ENCODE measurements at regions not wholly inside any gene's neighbourhood (a gene's known extent, or its start where the extent isn't known, plus 50 kb on each side); places are given as distances from the start of the nearest gene placed in this dataset.

DNA sequence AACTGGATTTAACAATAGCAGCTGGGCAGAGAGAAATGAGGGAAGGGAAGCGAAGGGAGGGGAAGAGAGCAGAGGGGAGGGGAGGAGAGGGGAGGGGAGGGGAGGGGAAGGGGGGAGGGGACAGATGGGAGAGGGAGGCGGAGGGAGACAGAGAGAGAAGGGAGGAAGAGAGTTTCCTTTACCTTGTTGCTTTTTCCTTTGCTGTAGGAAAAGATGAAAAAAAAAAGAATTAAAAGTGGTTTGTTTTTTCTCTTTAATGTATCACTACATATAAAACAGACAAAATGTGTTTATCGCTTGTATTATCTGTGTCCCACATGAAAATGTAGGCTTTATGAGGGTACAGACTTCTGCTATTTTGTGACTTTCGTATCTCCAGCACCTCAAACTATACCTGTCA, 190.4 kb upstream of the KYNU start:
- Histone ChIP-seq H3K4me3 (ENCODE audit: low read depth, low read length) (no peak overlapping the region), H3K79me2 (no peaks in the 10 kb centered on the region), H2AFZ (no peak overlapping the region), H3K27me3 (ENCODE audit: control insufficient read depth, insufficient read depth, low read length) (no peaks in the 10 kb centered on the region), H3K4me1 (no peaks in the 10 kb centered on the region), H3K36me3 (ENCODE audit: control insufficient read depth, insufficient read depth, low read length) (no peaks in the 10 kb centered on the region), H3K27ac (no peak overlapping the region), H3K4me2 (ENCODE audit: low read length) (no peak overlapping the region), H3K9ac (no peak overlapping the region), H3K9me3 (ENCODE audit: control insufficient read depth, low read length) (no peaks in the 10 kb centered on the region)
- TF ChIP-seq, protein P1, sequence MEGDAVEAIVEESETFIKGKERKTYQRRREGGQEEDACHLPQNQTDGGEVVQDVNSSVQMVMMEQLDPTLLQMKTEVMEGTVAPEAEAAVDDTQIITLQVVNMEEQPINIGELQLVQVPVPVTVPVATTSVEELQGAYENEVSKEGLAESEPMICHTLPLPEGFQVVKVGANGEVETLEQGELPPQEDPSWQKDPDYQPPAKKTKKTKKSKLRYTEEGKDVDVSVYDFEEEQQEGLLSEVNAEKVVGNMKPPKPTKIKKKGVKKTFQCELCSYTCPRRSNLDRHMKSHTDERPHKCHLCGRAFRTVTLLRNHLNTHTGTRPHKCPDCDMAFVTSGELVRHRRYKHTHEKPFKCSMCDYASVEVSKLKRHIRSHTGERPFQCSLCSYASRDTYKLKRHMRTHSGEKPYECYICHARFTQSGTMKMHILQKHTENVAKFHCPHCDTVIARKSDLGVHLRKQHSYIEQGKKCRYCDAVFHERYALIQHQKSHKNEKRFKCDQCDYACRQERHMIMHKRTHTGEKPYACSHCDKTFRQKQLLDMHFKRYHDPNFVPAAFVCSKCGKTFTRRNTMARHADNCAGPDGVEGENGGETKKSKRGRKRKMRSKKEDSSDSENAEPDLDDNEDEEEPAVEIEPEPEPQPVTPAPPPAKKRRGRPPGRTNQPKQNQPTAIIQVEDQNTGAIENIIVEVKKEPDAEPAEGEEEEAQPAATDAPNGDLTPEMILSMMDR (IDR thresholded peaks at IDR 0.05): no peak

DNA sequence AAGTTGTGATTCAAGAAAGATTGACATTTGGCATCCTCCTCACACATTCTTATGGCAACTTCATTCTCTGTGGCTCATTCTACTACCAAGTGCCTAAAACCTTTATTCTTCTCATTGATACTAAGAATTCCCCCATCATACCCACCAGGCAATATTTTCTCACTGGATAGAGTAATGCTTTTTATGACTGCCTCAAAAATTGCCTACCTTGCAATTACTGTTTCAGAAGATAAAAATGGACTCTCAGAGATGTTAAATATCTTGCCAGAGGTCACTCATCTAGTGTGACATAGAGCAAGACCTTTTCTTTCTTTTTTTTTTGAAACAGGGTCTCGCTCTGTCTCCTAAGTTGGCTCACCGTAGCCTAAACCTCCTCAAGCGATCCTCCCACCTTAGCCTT, 192.8 kb upstream of the KYNU start:
- H3K27ac ChIP-seq: no peak overlapping the region
- TF ChIP-seq, protein P1 (IDR thresholded peaks at IDR 0.05): no peak

DNA sequence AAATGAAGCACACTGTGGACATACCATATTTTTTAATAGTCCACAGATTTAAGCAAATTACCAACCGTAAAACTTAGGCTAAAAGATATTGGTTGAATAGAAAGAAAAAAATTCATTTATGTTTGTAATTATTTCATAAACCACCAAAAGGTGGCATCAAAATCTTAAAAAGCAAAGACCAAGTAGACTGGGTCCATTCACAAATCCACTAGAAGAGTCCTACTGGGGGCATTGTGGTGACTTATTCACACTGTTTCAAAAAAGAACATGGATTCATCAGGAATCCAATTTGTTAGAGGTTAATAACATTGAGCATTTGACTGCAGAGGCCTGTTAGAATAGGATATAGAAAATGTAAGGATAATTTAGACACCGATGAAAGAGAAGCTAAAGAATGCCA, 194.9 kb upstream of the KYNU start:
- Histone ChIP-seq H3K4me1 (no peaks in the 10 kb centered on the region), H3K27ac (no peak overlapping the region), H3K4me3 (ENCODE audit: low read depth, low read length) (no peak overlapping the region), H2AFZ (no peak overlapping the region), H3K36me3 (ENCODE audit: control insufficient read depth, insufficient read depth, low read length) (no peaks in the 10 kb centered on the region), H3K79me2 (no peaks in the 10 kb centered on the region), H3K9ac (no peak overlapping the region), H3K9me3 (ENCODE audit: control insufficient read depth, low read length) (no peaks in the 10 kb centered on the region), H3K27me3 (ENCODE audit: control insufficient read depth, insufficient read depth, low read length) (no peaks in the 10 kb centered on the region), H3K4me2 (ENCODE audit: low read length) (no peak overlapping the region)
- TF ChIP-seq, protein P1 (IDR thresholded peaks at IDR 0.05): no peak

More for the DNA sequence above, 192.8 kb upstream of the KYNU start:
- Histone ChIP-seq H3K4me2 (ENCODE audit: low read length) (no peak overlapping the region), H3K27me3 (ENCODE audit: control insufficient read depth, insufficient read depth, low read length) (no peaks in the 10 kb centered on the region), H3K9ac (no peak overlapping the region), H3K9me3 (ENCODE audit: control insufficient read depth, low read length) (no peaks in the 10 kb centered on the region), H3K36me3 (ENCODE audit: control insufficient read depth, insufficient read depth, low read length) (no peaks in the 10 kb centered on the region), H2AFZ (no peak overlapping the region), H3K4me3 (ENCODE audit: low read depth, low read length) (no peak overlapping the region), H3K79me2 (no peaks in the 10 kb centered on the region), H3K4me1 (no peaks in the 10 kb centered on the region)

DNA sequence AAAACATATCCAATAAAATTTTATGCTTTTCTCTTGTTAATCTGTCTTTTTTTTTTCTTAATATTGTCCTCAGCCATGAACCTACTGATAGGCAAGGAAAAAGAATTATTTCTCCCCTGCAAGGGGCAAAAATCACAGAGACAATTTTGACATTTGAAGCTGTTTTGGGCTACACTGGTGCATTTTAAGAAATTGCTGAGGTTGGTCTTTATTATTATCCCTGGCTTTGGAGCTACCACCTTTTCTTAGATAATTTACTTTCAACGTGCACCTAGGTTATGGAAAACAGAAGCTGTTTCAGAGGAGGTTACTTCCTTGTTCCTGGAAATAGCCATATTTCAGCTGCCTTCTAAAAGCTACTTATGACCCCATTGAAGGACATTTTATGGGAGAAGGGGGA, 195.5 kb upstream of the KYNU start:
- no peak overlapping the region for H3K27ac ChIP-seq
- H3K4me3 ChIP-seq (ENCODE audit: low read depth, low read length): no peak overlapping the region
- H3K36me3 ChIP-seq (ENCODE audit: control insufficient read depth, insufficient read depth, low read length): no peaks in the 10 kb centered on the region

DNA sequence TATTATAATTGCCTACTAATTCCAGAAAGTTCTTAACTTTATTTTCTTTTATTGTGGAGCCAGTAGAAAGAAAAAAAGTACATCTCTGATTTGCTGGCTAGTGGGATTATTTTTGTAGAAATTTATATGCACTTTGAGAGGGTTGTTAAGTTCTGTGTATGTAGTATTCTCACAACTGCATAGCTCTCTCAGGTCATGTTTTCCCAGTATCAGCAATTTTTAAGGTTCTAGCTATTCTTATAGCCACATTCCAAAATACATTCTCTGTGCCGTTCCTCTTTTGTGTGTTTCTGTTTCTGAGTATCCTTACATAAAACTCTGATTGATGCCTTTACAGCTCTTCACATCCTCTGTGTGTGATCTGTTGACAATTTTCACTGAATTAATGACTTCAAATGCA, 199.3 kb upstream of the KYNU start:
- Histone ChIP-seq H3K27me3 (ENCODE audit: control insufficient read depth, insufficient read depth, low read length) (no peaks in the 10 kb centered on the region), H3K79me2 (no peaks in the 10 kb centered on the region), H3K4me1 (no peaks in the 10 kb centered on the region), H3K36me3 (ENCODE audit: control insufficient read depth, insufficient read depth, low read length) (no peaks in the 10 kb centered on the region), H2AFZ (no peak overlapping the region), H3K9ac (no peak overlapping the region), H3K4me3 (ENCODE audit: low read depth, low read length) (no peak overlapping the region), H3K27ac (no peak overlapping the region), H3K4me2 (ENCODE audit: low read length) (no peak overlapping the region), H3K9me3 (ENCODE audit: control insufficient read depth, low read length) (no peaks in the 10 kb centered on the region)
- TF ChIP-seq, protein P1 (IDR thresholded peaks at IDR 0.05): no peak

More for the DNA sequence above, 195.5 kb upstream of the KYNU start:
- no peak overlapping the region for H3K4me2 ChIP-seq (ENCODE audit: low read length)
- TF ChIP-seq, protein P1 (IDR thresholded peaks at IDR 0.05): no peak
- H3K27me3 ChIP-seq (ENCODE audit: control insufficient read depth, insufficient read depth, low read length): no peaks in the 10 kb centered on the region
- no peak overlapping the region for H2AFZ ChIP-seq
- no peaks in the 10 kb centered on the region for H3K4me1 ChIP-seq
- H3K9ac ChIP-seq: no peak overlapping the region
- H3K79me2 ChIP-seq: no peaks in the 10 kb centered on the region
- no peaks in the 10 kb centered on the region for H3K9me3 ChIP-seq (ENCODE audit: control insufficient read depth, low read length)
